8988T (cell line): ENCODE measurements at regions not wholly inside any gene's neighbourhood (a gene's known extent, or its start where the extent isn't known, plus 50 kb on each side); places are given as distances from the start of the nearest gene placed in this dataset.

ENCODE experiments used
- DNase-seq: peaks from one replicate; pipeline ENCODE4 v3.0.0; 2011

DNA sequence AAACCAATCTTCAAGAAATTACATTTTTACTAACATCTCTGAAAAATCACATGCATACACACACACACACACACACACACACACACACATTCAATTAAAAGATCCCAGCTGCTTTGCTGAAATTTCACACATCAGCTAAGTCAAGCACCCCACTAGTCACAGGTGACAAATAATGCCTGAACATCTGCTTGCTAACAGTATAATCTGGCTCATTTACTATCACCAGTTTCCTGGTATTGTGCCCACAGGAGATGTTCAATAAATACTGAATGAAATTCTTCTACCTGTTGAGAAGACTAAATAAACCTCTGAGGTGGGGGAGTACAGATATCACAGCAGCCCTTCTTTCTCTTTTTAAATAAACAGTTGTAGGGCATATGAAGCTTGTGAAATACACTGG is 994.0 kb downstream of the ARAP2 start:
- no peak for DNase-seq

GRCh38 chr4:35250761-35251160 is 993.6 kb downstream of the ARAP2 start:
- DNase-seq, result no peak

DNA sequence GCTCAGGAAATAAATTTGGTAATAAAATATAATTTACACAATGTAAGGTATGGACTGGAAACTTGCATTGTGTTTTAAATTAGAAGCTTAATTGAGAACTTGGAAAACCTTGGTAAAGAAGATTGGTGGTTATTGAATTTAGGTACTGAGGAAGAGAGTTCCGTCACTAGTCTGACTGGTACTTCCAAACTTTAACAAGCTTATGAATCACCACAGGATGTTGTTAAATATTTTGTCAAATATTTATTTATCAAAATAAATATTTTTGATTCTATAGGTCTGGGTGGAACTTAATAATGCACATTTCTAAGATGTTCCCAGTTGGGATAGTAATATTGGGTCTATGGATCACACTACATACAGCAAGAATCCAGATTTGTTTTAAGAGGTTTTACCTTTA is 992.2 kb downstream of the ARAP2 start:
- no peak for DNase-seq

GRCh38 chr4:35252866-35253265 is 991.4 kb downstream of the ARAP2 start:
- DNase-seq, result no peak

DNA sequence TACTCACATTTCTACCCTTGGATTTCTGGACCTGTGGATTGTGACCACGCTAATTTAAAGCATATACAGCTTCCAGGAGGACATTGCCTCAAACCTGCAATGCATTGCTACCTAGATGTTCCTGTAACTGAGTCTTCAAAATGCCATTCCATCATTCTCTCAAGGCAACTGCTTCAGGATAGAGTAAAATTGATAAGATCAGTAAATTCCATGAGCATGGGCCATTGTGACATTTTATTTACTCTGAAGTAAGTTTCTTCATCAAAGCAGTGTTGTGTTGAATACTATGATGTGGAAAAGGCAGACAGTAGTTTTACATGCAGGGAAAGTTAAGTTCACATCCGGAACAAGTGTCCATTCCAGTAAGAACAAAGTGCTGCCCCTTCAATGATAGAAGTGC is 991.0 kb downstream of the ARAP2 start:
- no peak for DNase-seq

DNA sequence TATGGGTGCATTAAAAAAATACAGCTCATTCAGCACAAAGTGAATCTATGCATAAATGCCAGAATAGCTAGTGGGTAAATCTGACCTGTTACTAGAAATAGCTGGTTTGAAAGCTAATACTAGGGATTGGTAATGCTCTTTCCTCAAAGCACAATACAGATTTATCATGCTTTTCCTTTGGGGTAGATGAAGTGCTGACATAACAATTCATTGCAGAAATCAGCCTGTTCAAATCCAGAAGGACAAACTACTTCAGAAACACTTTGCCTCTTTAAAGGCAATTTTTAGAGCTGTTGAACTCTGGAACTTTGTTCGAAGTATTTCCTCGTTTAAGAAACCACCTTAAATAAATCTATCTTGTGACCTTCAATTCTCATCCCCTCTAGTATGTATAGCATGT is 957.9 kb downstream of the ARAP2 start:
- DNase-seq, result no peak

DNA sequence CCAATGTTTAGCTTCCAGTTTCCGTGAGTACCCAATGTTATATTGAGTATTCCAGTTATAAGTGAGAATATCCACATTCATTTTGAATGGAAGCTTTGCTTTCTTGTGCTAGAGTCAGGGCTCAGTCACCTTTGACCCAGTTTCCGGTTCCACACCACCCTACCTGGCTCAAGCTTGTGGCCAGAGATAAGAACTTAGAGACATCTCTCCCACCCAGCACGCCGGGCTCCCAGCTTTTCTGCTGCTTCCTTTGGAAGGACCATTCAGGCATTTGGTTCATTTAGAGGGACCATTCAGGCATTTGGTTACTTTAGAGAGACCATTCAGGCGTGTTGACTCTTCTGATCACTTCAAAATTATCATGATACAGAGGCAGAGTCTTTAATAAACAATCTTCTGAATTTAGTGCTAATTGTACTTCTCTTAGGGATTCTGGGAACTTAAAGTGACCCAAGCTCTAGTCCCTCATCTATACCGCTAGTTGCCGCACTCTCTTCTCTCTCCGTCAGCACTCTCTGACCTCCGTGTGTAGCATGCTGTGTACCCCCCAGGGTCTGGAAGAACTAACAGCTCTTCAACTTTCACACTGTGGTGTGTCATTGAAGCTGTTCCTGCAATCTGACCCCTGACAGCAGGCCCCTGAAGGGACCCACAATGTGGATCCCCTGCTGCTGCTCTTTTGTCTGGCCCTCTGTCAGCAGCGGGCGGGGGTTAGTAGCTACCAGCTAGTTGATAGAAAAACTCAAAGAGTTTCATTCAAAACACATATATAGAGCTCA is 943.1 kb downstream of the ARAP2 start:
- DNase-seq, result no peak

DNA sequence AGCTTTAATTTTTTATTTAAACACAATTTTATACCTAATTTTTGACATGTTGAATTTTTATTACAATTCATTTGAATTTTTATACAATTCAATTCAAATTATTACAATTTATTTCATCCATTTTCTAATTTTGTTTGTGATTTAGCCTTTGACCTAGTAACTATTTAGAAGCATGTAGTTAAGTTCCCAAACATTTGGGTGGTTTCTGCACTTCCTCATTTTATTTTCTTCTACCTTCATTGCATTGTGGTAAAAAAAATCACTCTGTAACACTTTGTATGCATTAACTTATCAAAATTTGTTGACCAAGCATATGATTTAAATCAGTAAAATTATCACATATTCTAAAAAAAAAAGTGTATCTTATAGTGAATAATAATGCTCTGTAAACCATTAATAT is 928.9 kb downstream of the ARAP2 start:
- DNase-seq, result no peak

DNA sequence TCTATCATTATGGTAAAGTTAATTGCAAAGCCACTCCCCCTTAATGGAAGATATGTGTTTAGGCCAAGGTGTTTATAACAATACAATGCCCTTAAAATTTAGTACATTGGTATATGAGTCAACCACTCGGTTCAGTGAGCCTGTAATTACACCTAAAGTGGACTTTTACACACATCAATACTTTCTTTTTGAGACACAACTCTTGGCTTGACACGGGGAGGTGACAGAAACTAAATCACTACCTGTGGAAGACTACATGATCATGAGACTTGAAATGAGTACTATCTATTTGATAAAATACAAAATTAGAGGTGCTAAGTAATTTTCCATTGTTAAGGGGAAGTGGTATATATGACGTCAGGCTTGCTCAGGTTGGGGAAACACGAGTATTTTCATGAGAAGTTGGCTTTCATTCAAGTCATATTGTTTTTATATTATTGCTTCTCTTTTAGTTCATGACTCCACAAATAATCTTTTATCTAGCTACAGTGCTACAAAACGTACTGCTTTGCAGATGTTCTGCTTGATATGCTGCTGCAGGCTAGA is 918.3 kb downstream of the ARAP2 start:
- no peak for DNase-seq

- no peak for DNase-seq
Observed at GRCh38 chr4:35342833-35343232, 901.5 kb downstream of the ARAP2 start.

GRCh38 chr4:35347276-35347675 is 897.0 kb downstream of the ARAP2 start:
- DNase-seq, result no peak

GRCh38 chr4:35358001-35358584 is 886.2 kb downstream of the ARAP2 start:
- DNase-seq, result no peak

- DNase-seq, result no peak
Observed at GRCh38 chr4:35364321-35364870, 879.9 kb downstream of the ARAP2 start.

- no peak for DNase-seq
Observed at GRCh38 chr4:35365186-35365585, 879.1 kb downstream of the ARAP2 start.

GRCh38 chr4:35399912-35400311 is 844.4 kb downstream of the ARAP2 start:
- no peak for DNase-seq

- no peak for DNase-seq
Observed at GRCh38 chr4:35423104-35423503, 821.2 kb downstream of the ARAP2 start.

DNA sequence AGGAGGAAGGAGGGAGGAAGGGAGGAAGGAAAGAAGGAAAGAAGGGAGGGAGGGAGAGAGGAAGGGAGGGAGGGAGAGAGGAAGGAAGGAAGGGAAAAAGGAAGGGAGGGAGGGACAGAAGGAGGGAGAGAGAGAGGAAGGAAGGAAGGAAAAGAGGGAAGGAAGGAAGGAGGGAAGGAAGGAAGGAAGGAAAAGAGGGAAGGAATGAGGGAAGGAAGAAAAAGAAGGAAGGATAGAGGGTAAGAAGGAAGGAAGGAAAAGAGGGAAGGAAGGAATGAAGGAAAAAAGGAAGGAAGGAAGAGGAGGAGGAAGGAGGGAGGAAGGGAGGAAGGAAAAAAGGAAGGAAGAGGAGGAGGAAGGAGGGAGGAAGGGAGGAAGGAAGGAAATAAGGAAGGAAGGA is 796.8 kb downstream of the ARAP2 start:
- no peak for DNase-seq

- no peak for DNase-seq
Observed at GRCh38 chr4:35459045-35459444, 785.3 kb downstream of the ARAP2 start.

DNA sequence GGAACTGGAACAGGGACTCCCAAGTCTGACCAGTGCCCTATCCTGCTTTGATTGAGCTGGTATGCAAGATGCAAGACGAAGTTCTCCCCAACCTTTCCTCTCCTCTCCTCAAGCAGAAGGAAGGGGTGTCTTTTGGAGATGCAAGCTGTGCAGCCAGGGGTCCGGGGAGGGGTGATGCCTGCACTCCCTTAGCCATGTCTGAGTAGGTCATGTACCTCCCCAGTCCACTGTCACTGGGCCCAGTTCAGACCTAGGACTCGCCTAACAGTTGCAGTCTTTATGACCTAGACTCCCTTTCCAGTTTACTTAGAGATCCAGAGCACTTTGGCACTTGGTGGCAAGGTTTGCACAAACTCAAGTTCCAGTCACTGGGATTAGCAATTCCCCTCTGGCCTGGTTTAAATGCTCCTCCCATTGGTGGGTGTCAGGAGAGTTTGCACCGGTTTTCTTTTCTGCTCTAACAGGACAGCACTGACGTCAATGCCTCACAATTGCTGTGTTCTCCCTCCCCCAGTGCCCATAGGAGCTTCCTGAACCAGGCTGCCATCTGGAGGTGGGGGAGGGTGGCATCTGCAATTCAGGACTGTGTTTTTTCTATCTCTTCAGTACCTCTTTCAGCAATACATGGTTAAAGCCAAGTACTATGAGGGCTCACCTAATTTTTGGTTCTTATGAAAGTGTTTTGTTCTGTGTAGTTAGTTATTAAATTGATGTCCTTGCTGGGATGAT is 782.2 kb downstream of the ARAP2 start:
- DNase-seq, result no peak

DNA sequence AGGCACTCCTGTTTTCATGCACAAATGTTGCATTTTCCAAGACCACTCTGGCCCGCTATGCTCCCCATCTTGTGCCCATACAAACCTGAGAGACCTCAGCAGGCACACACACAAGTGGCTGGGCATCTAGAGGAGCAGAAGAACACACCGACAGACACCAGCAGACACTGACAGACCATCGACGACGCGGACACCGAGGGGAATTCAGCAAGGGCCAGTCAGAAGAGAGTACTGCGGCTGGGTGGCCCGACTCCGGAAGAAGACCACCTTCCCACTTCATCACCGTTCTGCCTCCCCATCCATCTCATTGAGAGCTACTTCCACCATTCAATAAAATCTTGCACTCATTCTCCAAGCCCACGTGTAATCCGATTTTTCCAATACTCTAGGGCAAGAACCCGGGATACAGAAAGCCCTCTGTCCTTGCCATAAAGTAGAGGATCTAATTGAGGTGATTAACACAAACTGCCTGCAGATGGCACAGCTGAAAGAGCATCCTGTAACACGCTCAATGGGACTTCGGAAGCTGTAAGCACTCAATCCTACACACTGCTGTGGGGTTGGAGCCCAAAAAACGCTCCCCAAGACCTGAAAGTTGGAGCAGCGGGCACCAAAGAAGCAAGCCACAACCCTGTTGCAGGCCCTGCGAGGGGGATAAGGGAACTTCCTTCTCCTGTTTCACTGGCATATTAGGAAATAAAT is 780.9 kb downstream of the ARAP2 start:
- DNase-seq, result no peak

- no peak for DNase-seq
Observed at GRCh38 chr4:35464964-35465528, 779.3 kb downstream of the ARAP2 start.

GRCh38 chr4:35491093-35491492 is 753.2 kb downstream of the ARAP2 start:
- DNase-seq, result no peak

DNA sequence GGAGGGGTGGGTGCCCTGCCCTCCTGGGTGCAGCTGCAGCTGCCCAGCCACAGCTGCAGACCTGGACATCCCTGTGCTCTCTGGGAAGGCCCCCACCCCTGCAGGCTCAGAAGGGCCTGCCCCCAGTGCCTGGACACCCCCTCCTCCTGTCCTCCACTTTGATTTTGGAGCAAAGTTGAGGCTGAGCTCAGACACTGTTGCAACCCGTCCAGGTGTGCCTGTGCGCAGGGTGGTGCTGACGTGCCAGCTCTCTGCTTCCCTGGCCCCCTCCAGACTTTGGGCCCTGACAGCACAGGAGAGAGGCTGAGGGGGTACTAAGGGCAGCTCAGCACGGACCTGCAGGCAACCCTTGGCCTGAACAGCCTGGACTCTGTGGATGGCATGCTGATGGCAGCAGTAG is 750.3 kb downstream of the ARAP2 start:
- no peak for DNase-seq
